BJ (cell line): ENCODE measurements at regions not wholly inside any gene's neighbourhood (a gene's known extent, or its start where the extent isn't known, plus 50 kb on each side); places are given as distances from the start of the nearest gene placed in this dataset.

Experiments
- CTCF ChIA-PET: fragments of 350-600 bp; formaldehyde crosslinking; extraction: SDS; loops from one replicate; lab custom pipeline; 2021; ENCODE audit warnings: antibody characterized with exemption, inconsistent platforms; lab: Yijun Ruan, JAX
- POLR2A ChIA-PET: fragments of 300-600 bp; sonication (Branson Sonifier 250); formaldehyde crosslinking; extraction: SDS; loops from one replicate; lab custom pipeline; 2021; ENCODE audit warnings: antibody characterized with exemption; lab: Charles Lee
- DNase-seq: peaks from one replicate; pipeline ENCODE4 v3.0.0-alpha.2; 2011; ENCODE audit warnings: low read depth
- H3K27me3 ChIP-seq: 2 replicates; pipeline ENCODE4 v1.6.0; 2011; ENCODE audit warnings: low read length; ENCODE audit not compliant: control insufficient read depth, insufficient read depth
- H3K36me3 ChIP-seq: 2 replicates; pipeline ENCODE4 v1.5.1; 2011; ENCODE audit warnings: low read length; ENCODE audit not compliant: control insufficient read depth, insufficient read depth
- H3K4me3 ChIP-seq: 2 replicates; pipeline ENCODE4 v1.5.1; 2011; ENCODE audit warnings: low read depth, mild to moderate bottlenecking, control low read depth, low read length
- CTCF ChIP-seq: IDR thresholded peaks from 2 replicates; pipeline ENCODE4 v1.5.1; 2011; ENCODE audit warnings: low read depth, mild to moderate bottlenecking, control low read depth, inconsistent platforms, low read length, moderate library complexity; ENCODE audit not compliant: insufficient read depth

- CTCF ChIA-PET, result interaction anchor here (1.0 kb wide), 1 partner anchor 283 kb away, joined by 4 read pairs; no protein-coding TSS in a partner anchor
- POLR2A ChIA-PET, result no interaction called here
- Histone ChIP-seq H3K27me3 (no peaks in the 10 kb centered on the region), H3K4me3 (no peak overlapping the region), H3K36me3 (no peaks in the 10 kb centered on the region)
- TF ChIP-seq CTCF, result no peak
- DNase-seq, result no peak
Observed at GRCh38 chr11:130544266-130544665, 95.8 kb downstream of the ADAMTS15 start.

- Histone ChIP-seq H3K27me3 (no peaks in the 10 kb centered on the region), H3K4me3 (no peak overlapping the region), H3K36me3 (no peaks in the 10 kb centered on the region)
- no peak for TF ChIP-seq CTCF
- DNase-seq, result no peak
- ChIA-PET CTCF (interaction anchor here (1.2 kb wide), 1 partner anchor 17 kb away, joined by 3 read pairs; no protein-coding TSS in a partner anchor), POLR2A (interaction anchor here (0.6 kb wide), 1 partner anchor 115 kb away, joined by 5 read pairs; no protein-coding TSS in a partner anchor)
Observed at GRCh38 chr11:130545449-130546072, 97.1 kb downstream of the ADAMTS15 start.

GRCh38 chr11:130546438-130546837, 98.0 kb downstream of the ADAMTS15 start:
- Histone ChIP-seq H3K27me3 (no peaks in the 10 kb centered on the region), H3K4me3 (no peak overlapping the region), H3K36me3 (no peaks in the 10 kb centered on the region)
- ChIA-PET POLR2A (no interaction called here), CTCF (no interaction called here)
- no peak for DNase-seq
- TF ChIP-seq CTCF, result no peak

- CTCF ChIA-PET, result no interaction called here
- Histone ChIP-seq H3K36me3 (no peaks in the 10 kb centered on the region), H3K27me3 (no peaks in the 10 kb centered on the region), H3K4me3 (no peak overlapping the region)
- no peak for TF ChIP-seq CTCF
- POLR2A ChIA-PET, result no interaction called here
- no peak for DNase-seq
Observed at GRCh38 chr11:130546901-130547694, 98.7 kb downstream of the ADAMTS15 start.

- ChIA-PET CTCF (interaction anchor here (1.2 kb wide), 1 partner anchor 8 kb away, joined by 3 read pairs; no protein-coding TSS in a partner anchor), POLR2A (no interaction called here)
- no peak for DNase-seq
- Histone ChIP-seq H3K4me3 (no peak overlapping the region), H3K27me3 (no peaks in the 10 kb centered on the region), H3K36me3 (no peaks in the 10 kb centered on the region)
- no peak for TF ChIP-seq CTCF
Observed at GRCh38 chr11:130547761-130548490, 99.5 kb downstream of the ADAMTS15 start.
